ENCODE measurements at regions not wholly inside any gene's neighbourhood (a gene's known extent, or its start where the extent isn't known, plus 50 kb on each side); places are given as distances from the start of the nearest gene placed in this dataset.
A peak's percentile ranks its signal among the peaks of the same experiment; 100 is the strongest.

- no peak for TF ChIP-seq POLR2A (IDR thresholded peaks at IDR 0.05)
- no peak for TF ChIP-seq CTCF (IDR thresholded peaks at IDR 0.05)
- peak overlapping the region in 1 of 12 donors; percentile 66 for H3K27ac ChIP-seq
- 94 to 97% (median 96%) methylated on average over 4 of the region's 4 CpGs for WGBS, 4 donors
- ATAC-seq (no peak), DNase-seq (no peak)
- intact Hi-C loops (cut with DNase I) = no loop called here
- H3K9me3 ChIP-seq = no peaks in the 10 kb centered on the region
- no peaks in the 10 kb centered on the region for H3K4me1 ChIP-seq
- no peaks in the 10 kb centered on the region for H3K36me3 ChIP-seq
- H3K4me3 ChIP-seq = no peak overlapping the region
- H3K27me3 ChIP-seq = no peaks in the 10 kb centered on the region
These were observed 105.4 kb upstream of the PLET1 start for GRCh38 chr11:112366012-112366411.

- Histone ChIP-seq H3K9me3 (no peaks in the 10 kb centered on the region), H3K4me3 (no peak overlapping the region), H3K4me1 (no peaks in the 10 kb centered on the region), H3K27me3 (no peaks in the 10 kb centered on the region), H3K27ac (no peak overlapping the region), H3K36me3 (no peaks in the 10 kb centered on the region)
- intact Hi-C loops (cut with DNase I) = no loop called here
- no peak for DNase-seq
- TF ChIP-seq CTCF (IDR thresholded peaks at IDR 0.05) (no peak), POLR2A (IDR thresholded peaks at IDR 0.05) (no peak)
- no peak for ATAC-seq
- WGBS, 4 donors = 91 to 95% (median 93%) methylated on average over 3 of the region's 3 CpGs
These were observed 106.1 kb upstream of the PLET1 start for GRCh38 chr11:112366777-112367176.

- WGBS, 4 donors = 63 to 76% (median 72%) methylated on average over 3 of the region's 3 CpGs
- no peak for ATAC-seq
These were observed 106.8 kb upstream of the PLET1 start for GRCh38 chr11:112367461-112367860.

GRCh38 chr11:112367895-112368294 is 107.2 kb upstream of the PLET1 start:
- no peak for TF ChIP-seq CTCF (IDR thresholded peaks at IDR 0.05)
- H3K27ac ChIP-seq = no peak overlapping the region
- peaks cover 0 to 5% (median 0%) of the 10 kb centered on the region in 12 donors for H3K9me3 ChIP-seq
- H3K36me3 ChIP-seq = no peaks in the 10 kb centered on the region
- DNase-seq (no peak), ATAC-seq (no peak)
- no peaks in the 10 kb centered on the region for H3K27me3 ChIP-seq
- intact Hi-C loops (cut with DNase I) = no loop called here
- H3K4me1 ChIP-seq = no peaks in the 10 kb centered on the region
- H3K4me3 ChIP-seq = no peak overlapping the region
- 91 to 95% (median 92%) methylated on average over 5 of the region's 5 CpGs for WGBS, 4 donors

More at GRCh38 chr11:112367461-112367860, 106.8 kb upstream of the PLET1 start:
- intact Hi-C loops (cut with DNase I) = no loop called here
- TF ChIP-seq POLR2A (IDR thresholded peaks at IDR 0.05) (no peak), CTCF (IDR thresholded peaks at IDR 0.05) (no peak)
- Histone ChIP-seq H3K9me3 (peaks cover 0 to under 1% (median 0%) of the 10 kb centered on the region in 12 donors), H3K27me3 (no peaks in the 10 kb centered on the region), H3K4me3 (no peak overlapping the region), H3K27ac (no peak overlapping the region), H3K4me1 (no peaks in the 10 kb centered on the region), H3K36me3 (no peaks in the 10 kb centered on the region)
- no peak for DNase-seq
